GDM1 (cell line): ENCODE measurements at regions not wholly inside any gene's neighbourhood (a gene's known extent, or its start where the extent isn't known, plus 50 kb on each side); places are given as distances from the start of the nearest gene placed in this dataset.

Experiments used
- DNase-seq: peaks from one replicate; lab custom pipeline; 2025; lab: John Stamatoyannopoulos, UW

DNA sequence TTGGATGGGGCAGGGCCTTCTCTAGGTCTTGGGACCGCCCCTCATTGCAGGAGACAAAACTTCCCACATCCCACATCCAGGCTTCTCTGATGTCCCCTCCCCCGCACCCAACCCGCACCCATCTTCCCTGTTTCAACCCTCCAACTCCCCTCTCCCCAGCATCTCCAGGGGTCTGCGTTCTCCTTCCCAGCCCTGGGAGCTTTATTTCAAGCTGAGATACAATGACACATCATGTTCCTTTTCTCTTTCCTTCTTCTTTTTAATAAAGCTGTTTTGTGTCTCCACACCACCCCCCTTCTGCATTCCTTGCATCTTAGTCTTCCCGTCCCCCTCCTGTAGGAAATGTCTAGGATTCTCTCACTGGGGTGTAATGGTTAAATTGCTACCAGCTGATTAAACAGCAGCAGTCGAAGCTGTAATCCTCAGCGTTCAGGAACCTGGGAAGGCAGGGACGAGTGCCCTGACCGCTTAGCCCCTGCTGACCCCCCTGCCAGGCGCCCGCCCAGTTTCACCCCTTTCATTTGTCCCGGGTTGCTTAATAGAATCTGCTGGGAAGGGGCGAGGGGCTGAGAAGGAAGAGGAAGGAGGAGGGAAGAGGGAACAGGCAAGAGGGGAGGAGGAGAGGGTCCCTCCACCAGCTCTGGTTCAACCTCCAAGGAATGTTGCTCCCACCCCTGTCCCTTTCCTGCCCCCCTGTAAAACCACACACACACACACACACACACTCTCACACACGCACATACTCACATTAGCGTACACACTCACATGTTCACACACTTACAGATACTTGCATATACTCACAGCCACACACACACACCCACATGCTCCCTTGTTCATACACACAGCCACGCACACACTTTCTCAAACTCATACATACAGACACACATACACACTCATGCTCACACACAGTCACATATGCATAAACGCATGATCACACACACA is 104.5 kb upstream of the MED13L start:
- DNase-seq = no peak

DNA sequence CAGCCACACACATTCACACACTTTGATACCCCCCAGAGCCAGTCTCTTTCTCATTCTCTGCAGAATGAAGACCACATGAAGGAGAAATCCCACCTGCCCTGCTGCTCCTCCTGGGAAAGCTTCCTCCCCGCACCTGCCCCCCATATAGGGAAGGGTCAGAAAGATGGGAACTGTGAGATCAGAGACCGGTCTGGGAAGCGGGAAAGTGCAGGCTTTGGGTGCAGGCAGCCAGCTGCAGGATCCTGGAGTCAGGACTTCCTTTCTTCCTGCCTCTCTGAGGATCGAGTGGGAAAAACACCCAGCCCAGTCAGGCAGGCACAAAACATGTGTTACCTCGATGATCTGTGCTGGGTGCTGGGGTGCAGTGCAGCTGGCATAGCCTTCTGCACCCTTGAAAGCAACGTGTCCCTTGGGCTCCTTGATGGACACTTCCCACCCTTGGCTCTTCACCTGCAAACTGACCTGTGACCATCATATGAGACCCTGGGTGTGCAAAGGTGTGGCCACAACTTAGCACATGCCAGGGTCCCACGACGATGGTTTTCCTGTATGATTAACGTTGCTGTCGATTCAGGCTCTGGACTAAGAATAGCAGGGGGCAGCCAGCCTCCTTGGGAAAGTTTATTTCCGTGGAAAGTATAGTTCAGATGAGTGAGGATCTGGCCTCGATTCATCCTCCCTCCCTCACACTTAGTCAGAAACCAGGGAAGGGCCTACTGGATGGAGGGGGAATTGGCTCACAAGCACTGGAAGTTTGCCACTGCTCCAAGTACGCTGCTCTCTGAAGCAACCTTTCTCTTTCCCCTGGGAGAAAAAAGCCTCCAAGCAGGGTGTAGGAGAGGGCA is 105.4 kb upstream of the MED13L start:
- no peak for DNase-seq

DNA sequence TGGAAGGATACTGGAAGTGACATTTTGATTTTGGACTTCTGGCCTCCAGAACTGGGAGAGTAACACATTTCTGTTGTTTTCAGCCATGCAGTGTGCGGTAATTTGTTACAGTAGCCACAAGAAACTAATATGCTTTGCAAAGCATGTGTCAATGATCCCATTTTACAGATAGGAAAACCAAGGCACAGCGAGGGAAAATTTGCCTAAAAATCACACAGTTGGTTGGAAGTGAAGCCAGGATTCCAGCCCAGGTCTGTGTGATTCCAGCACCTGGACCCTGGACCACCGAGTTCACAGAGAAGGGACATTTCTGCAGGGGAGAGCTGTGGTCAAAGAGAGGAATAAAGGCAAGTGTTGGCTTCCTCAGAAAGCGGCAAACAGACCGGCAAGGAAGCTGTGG is 106.7 kb upstream of the MED13L start:
- DNase-seq = no peak

DNA sequence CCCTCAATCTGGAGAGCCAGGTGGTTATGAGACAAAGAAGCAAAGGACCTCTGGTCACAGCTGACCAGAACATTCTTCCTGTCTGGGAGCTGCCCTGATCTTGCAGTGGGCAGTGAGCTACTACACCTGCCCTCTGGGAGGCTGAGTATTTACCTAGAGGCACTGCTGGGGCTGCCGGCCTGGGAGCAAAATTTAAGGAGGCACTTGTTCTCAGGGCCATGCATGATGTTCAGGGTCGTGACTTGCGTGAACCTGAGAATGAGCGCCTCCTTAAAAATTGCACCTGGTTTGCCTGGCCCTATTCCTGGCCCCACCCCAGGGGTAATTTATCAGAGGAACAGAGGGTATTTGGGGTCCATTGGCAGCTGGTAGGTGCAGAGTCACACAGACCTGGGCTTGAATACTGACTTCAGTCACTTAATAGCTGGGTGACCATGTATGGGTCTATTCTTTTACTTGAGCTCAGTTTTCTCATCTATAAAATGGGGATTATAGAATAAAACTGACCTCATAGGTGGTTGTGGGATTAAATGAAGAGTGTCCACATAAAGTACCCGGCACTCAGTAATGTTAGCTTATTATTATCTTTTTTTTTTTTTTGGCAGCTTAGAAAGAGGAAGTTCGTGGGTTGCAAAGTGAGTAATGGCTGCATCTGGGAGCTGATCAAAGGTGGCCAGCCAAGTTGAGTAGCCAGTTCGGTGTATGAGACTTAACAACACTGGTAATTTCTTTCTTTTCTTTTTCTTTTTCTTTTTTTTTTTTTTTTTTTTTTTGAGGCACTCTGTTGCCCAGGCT is 107.4 kb upstream of the MED13L start:
- DNase-seq = peak; percentile 38

DNA sequence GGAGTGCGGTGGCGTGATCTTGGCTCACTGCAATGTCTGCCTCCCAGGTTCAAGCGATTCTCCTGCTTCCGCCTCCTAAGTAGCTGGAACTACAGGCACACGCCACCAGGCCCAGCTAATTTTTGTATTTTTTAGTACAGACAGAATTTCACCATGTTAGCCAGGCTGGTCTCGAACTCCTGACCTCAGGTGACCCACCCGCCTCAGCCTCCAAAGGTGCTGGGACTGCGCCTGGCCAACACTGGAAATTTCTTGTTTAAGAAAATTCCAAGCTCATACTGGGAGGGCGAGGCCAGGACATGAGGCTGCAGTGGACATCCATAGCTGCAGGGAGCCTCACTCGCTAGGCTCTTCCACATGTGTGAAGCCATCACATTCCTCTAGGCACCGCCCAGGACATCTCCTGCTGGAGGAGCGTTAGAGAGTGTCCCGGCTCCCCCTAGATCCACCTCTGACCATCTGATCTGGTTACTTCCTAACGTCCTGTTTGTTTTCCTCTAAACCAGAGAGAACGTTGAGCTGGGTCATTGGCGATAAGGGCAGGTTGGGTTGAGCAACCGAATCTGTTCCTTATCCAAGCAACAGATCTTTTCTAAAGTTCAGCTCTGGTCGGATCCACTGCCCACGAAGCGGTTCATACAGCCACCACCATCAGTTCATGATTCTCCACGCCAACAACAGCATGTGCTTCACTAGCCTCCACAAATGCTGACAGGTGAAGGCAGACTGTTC is 108.2 kb upstream of the MED13L start:
- no peak for DNase-seq

DNA sequence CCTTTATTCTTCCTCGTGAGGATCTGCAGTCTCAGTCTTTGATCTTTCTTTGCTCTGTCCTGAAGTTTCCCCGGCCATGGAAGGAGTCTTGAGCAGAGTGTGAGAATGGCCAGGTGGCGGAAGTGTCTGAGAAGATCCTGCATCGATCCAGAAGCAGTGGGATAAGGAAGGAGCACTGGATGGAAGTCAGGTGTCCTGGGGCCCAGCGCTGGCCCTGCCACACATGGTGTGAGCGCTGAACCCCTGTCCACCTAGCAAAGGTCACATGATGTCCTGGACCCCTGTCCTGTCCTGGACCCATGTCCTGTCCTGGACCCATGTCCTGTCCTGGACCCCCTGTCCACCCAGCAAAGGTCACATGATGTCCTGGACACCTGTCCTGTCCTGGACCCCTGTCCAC is 111.8 kb upstream of the MED13L start:
- DNase-seq = no peak

DNA sequence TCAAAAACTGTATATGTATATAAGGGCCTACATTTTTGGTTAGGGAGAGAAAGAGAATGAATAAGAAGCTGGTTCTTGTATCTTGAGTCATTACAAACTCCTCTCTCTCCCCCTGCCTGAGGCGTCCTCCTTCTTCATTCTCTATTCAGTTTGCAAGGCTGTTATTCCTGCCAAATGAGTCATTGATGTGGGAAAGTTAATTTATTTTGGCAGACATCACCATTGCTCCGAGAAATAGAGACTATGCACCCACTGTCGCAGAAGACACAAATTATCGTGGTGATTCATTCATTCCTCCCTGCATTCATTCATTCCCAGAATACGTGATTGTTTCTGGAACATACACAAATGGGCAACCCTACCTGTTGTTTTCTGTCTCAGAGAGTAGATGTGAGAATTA is 112.5 kb upstream of the MED13L start:
- no peak for DNase-seq

DNA sequence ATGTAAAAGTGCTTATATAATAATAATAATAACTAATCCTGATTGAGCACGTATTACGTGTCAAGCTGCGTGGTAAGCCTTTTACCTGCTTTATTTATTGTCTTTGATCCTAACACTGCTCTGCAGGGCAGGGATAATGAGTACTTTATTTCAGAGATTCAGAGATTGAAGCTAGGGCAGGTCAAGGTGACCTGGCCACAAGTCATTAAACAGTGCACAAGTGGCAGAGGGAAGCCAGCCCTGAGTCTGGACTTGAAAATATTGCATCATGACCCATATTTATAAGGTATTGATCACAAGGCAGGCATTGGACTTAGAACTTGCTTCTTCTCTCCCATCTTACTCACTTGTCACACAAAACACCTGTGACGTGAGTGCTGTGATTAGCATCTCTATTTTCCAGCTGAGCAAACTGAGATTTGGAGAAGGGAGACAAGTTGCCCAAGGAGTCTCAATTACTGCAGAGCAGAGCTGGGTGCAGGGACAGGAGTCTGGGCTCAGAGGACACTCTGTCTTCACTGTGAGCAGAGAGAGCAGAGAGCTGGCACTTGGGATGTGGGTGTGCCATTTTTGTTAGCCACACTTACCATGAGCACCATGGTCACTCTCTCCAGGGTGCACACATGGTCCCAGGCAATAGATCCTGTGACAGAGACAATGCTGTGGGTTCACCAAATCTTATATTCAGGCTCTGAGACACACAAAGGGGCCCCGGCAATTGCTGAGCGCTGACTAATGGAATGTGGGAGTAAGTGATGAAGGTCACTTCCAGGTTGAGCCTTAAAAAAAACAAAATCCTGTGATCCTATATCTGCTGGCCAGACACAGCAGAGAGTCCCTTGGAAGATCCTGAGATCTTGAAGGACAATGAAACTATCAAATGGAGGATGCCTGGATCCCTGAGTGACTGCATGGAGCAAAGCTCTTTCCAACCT is 113.2 kb upstream of the MED13L start:
- DNase-seq = no peak

DNA sequence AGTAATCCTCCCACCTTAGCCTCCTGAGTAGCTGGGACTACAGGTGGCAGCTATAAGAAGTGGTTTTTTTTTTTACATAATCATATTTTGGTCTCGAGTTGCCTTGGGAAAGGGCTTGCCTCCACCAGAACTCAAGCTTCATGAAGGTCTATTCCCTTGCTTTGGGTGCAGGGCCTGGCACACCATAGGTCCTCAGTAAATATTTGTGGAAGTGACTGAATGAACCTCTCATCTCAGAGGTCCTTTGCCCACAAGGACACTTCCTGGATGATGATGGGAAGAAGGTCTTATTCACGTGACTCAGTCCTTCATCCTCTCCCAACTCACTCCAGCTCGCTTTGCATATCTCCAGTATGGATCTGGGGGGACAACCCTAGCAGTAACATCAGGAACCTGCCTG is 114.0 kb upstream of the MED13L start:
- no peak for DNase-seq

DNA sequence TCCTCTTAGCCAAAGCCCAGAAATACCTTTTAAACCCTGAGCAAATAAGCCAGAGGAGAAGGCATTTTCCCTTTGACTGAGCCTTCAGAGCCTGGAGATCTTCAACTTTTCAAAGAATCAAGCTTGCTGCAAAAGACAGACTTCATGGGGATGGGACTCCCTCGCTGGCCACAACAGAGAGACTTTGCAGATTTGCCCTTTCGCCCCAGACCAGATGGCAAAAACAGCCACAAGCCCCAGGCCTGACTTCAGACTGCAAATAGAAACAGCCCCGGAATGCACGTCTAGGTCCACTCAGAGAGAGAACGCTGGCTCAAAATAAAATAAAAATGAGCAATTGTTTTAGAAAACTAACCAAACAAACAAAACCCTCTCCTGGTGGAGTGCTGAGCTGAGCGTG is 114.6 kb upstream of the MED13L start:
- no peak for DNase-seq

DNA sequence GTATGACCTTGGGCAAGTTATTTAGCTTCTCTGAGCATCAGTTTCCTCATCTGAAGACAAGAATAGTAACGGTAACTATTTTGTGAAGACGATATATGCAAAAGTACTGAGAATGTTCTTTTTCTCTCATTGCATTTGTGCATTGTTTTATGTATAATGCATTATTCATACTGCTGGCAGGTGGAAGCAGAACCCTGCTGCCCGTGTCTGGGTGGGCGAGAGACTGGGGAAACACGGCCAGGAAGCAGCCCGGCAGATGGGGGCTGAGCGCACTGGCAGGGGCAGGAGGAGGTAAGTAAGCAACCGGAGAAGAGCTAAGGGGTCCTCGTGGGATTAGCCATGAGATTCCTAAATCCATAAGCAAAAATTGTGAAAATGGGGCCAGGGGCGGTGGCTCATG is 115.8 kb upstream of the MED13L start:
- DNase-seq = no peak

DNA sequence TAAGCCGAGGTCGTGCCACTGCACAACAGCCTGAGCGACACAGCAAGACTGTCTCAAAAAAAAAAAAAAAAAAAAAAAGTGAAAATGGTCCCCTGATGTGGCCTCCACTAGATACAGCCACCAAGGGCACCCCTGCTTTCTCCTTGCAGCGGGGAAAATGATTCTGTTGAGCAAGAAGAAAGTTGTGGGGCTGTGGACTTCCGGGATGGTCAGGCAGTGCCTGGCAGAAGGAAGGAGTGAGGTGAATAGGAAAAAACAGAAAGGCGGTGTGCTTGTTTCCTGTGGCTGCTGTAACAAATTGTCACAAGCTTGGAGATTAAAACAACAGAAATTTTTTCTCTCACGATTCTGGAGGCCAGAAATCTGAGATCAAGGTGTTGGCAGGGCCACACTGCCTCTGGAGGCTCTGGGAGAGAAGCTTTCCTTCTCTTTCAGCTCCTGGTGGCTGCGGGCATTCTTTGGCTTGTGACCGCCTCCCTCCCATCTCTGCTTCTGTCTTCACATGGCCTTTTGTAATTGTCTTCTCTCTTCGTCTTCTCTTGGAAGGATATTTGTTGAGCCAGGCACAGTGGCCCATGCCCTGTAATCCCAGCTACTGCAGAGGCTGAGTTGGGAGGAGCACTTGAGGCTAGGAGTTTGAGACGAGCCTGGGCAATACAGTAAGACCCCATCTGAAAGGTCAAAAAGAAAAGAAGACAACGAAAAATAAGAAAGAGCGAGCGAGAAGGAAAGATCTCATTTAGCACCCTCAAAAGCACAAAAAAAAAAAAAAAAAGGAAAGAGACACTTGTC is 116.6 kb upstream of the MED13L start:
- no peak for DNase-seq

DNA sequence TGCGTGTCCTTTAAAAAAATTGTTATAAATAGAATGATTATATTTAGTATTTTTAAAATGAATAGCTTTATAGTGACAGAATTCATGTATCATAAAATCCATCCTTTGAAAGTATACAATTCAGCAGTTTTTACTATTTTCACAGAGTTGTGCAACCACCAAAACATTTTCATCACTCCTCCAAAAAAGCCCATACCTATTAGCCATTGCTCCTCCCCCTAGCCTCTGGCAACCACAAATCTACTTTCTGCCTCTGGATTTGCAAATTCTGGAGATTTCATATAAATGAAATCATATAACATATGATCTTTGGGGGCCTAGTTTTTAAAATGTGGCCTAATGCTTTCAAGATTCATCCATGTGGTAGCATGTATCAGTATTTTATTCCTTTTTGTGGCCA is 117.9 kb upstream of the MED13L start:
- no peak for DNase-seq

DNA sequence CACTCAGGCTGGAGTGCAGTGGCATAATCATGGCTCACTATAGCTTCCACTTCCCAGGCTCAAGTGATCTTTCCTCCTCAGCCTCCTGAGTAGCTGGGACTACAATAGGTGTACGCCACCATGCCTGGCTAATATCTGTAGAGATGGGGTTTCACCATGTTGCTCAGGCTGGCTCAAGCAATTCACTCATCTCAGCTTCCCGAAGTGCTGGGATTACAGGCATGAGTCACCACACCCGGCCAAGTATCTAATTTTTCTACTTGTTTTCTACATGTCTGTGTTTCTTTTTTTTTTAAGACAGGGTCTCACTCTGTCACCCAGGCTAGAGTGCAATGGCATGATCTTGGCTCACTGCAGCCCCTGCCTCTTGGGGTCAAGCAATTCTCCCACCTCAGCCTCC is 119.7 kb upstream of the MED13L start:
- no peak for DNase-seq

DNA sequence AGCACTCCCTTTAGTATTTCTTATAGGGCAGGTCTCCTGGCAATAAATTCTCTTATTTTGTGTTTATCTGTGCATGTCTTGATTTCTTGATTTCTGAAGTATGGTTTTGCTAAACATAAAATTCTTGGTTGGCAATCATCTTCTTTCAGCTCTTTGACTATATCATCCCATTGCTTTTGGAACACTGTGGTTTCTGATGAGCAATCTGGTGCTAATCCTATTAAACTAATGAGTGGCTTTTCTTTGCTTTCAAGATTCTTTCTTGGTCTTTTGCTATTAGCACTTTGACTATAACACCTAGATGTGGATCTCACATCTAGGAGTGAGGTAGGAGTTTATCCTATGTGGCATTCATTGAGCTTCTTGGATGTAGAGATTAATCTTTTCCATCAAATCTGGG is 120.7 kb upstream of the MED13L start:
- DNase-seq = no peak

DNA sequence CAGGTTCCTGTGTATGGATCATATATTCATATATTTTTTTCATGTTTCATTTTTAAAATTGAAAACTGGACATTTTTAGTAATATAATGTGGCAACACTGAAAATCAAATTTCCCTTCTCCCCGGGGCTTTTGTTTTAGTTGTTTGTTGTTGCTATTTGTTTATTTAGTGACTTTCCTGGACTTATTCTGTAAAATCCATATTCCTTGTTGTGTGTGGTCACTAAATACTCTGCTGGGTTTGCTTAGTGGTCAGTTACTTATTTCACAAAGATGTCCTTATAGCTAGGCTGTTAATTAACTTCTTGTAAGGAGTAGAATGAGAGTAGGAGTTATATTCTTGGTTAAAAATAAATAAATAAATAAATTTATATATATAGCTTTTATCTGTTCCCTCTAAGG is 121.6 kb upstream of the MED13L start:
- DNase-seq = no peak

DNA sequence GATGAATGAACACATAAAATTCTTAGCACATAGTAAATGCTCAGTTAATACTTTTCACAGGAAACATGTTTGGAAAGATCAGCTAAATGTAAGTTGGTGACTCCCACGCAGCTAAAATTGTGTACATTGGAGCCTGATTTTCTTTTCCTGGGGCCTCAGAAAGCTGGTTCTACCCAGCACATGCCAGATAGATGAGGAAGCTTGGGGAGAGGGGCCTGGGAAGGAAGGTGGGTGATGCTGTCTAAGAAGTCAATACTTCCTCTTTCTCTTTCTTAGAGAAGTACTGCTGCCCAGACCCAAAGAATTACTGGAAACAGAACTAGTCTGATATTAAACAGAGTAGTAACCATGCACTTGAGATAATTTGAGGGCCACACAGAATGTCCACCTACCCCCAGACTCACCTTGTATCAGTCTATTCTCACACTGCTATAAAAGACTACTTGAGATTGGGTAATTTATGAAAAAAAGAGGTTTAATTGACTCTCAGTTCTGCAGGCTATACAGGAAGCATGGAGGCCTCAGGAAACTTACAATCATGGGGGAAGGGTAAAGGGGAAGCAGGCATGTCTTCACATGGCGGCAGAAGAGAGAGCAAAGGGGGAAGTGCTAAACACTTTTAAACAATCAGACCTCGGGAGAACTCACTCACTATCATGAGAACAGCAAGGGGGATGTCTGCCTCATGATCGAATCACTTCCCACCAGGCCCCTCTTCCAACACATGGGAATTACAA is 123.3 kb upstream of the MED13L start:
- peak; percentile 64 for DNase-seq

DNA sequence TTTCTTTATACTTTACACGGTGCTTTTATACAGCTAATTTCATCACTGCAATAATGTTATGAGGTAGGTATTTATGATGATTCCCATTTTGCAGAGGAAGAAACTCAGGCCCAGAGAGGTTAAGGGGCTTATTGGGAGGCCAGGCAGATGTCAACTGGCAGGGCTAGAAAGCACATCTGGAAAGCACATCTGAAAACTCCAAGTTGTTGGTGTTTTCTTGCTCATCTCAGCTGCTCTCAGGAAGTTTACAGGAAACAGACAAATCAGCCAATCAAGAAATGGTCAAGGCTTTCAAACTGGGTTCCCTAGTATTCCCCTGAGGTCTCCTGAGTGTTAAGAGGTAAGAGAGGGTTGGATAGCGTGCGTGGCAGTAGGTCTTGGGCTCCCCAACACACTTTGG is 124.1 kb upstream of the MED13L start:
- no peak for DNase-seq
